ENCODE measurements at regions not wholly inside any gene's neighbourhood (a gene's known extent, or its start where the extent isn't known, plus 50 kb on each side); places are given as distances from the start of the nearest gene placed in this dataset.
"Not testable (repeated sequence)": the region's sequence is repeated elsewhere in the genome, so short reads cannot be mapped to it uniquely, and the experiment has no call there.

DNA sequence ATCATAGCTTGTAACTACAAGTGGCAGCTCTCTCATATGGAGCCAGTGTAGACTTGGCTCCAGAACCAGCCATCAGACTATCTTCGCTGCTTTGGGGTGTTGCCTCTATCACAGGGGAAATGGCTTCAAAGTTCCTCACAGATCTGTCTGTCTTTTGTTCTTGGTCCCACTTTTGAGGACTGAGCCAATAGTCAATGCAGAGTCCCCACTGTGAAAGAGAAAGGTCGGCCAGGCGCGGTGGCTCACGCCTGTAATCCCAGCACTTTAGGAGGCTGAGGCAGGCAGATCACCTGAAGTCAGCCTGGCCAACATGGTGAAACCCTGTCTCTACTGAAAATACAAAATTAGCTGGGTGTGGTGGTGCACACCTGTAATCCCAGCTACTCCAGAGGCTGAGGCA lies 86.9 kb upstream of the FZD7 start:
- not testable (repeated sequence) for DNase-seq

GRCh38 chr2:201947287-201947686 lies 86.4 kb upstream of the FZD7 start:
- DNase-seq, result no peak

- DNase-seq, result no peak
Measured at GRCh38 chr2:201949181-201949926, 84.3 kb upstream of the FZD7 start.

DNA sequence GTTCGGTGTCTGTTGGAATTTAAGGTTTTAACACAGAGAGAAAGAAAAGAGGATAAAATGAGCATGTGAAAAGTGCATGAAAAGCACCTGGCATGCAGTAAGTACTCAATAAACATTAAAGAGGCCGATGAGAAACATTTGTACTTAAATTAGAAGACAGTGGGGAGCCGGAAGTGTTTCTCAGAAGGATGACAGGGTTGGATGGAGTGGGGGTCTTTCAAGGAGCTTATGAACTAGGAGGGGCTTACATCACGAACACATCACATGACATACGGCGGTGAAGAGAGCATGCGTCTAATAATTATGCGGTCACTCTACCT lies 83.8 kb upstream of the FZD7 start:
- no peak for DNase-seq

DNA sequence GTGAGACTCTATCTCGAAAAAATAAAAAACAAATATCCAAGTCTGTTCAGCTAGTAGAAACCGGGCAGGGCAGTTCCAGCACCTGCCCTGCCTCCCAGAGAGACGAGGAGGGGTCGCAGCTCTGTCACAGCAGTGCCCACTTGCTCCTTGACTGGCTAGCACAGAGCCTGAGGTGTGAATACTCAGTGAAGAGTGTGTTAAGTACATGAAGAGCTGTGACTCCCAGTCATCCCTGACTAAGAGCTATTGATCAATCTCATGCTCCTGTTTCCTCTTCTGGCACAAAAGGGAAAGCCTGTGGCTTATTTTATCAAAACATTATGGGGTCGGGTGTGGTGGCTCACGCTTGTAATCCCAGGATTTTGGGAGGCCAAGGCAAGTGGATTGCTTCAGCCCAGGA lies 83.0 kb upstream of the FZD7 start:
- no peak for DNase-seq

- no peak for DNase-seq
Measured at GRCh38 chr2:201952187-201952586, 81.5 kb upstream of the FZD7 start.

GRCh38 chr2:201953396-201953795 lies 80.3 kb upstream of the FZD7 start:
- DNase-seq, result no peak

DNA sequence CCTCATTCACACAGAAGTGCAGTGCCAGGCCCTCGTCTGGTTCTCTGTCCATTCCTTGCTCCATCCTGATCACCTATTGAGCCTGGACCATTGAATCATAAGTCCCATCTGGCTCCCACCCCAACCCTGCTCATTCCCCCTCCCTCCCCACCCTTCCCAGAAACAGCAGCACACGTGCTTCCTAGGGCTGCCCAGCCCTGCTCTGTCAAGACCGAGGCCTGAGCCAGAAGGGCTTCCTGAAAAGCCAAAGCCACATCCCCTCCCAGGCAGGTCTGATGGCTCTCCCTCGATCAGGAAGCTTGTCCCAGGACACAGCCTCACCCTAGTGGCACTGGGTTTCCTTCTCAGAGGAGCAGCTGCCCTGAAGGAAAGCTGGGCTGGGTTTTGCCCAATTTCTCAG lies 79.8 kb upstream of the FZD7 start:
- DNase-seq, result no peak

- no peak for DNase-seq
Measured at GRCh38 chr2:201955231-201955630, 78.4 kb upstream of the FZD7 start.

GRCh38 chr2:201955702-201956141 lies 77.9 kb upstream of the FZD7 start:
- no peak for DNase-seq

DNA sequence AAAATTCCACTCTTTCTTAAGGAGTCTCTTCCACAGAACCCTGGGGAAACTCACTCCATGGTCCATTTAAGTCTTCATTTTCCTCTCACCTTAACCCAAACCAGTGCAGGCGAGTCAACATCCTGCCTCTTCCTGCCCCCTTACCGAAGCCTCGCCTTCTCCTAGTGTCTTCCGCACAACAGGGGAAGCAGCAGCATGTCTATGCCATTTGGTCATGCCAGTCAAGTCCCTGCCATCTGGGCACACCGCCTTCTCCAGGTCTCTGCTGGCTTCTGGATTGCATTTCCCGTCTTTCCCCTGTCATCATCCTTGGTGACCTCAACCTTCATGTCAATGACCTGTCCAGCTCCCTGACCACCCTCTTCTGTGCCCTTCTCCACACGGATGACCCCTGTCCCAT lies 77.3 kb upstream of the FZD7 start:
- DNase-seq, result no peak

DNA sequence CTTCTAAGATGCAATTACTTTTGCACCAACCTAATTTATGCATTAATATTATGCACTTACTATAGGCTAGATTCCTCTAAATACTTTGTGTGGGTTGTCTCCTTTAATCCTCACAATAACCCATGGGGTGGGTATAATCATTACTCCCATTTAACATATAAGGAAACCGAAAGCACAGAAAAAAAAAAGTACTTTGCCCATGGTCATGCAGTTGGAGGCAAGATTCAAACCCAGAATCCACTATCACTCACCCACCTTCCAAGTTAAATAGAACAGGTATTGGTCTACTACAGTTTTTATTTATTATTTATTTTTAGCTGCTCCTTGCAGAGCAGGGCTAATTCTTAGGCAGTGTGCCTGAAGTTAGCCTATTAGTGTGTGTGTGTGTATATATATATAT lies 76.6 kb upstream of the FZD7 start:
- DNase-seq, result no peak

DNA sequence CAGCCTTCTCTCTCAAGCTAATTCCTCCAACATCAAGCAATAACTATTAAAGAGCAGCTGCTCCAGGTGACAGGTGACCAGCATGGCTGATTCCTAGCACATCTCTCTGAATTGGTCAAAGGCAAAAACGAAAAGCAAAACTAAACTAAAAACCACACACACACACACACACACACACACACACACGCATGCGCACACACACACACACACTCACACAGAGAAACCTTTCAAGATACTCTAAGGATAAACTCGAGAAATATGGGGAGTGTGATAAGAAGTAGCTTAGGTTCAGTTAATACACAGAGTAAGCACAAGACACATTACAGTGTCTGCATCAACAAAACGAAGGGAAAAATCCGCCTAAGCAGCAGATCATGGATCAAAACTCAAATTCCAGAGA lies 74.5 kb upstream of the FZD7 start:
- DNase-seq, result no peak

GRCh38 chr2:201959626-201960025 lies 74.0 kb upstream of the FZD7 start:
- no peak for DNase-seq

GRCh38 chr2:201960305-201960704 lies 73.3 kb upstream of the FZD7 start:
- DNase-seq, result no peak

- DNase-seq, result no peak
Measured at GRCh38 chr2:201961401-201961800, 72.3 kb upstream of the FZD7 start.

DNA sequence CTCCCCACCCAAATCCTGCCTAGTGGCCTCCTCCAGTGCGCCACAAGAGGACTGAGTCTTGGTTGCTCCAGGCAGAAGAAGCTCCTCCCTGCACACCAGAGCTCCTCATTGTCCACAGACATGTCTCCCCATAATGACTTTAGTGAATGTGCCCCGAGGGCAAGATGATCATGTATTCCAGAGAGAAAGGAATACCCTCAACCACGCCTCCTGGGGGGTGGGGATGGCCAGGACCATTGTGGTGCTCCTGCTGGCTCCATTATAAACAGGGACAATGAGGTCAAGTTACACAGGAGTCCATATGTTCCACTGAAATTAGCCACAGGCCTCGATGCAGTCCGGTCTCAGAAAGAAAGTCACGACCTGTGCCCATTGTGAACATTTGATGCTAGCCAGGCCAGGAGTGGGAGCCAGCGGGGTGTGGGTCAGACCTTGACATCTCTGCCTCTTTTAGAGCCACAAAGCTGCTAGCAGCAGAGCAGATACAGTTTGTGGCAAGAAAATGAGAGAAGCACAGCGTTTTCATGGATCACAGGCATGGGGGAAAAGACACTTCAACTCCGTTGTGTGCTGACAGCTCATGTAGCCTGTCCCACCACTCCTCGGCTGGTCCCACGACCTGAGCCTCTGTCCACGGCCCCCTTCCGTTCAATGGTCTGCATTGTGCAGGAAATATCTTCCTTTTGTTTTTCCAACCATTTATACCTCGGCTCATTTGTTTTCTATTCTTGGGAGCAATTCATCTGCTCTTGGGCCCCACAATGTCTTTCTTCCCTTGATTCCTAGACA lies 70.7 kb upstream of the FZD7 start:
- DNase-seq, result no peak

GRCh38 chr2:201964011-201964410 lies 69.6 kb upstream of the FZD7 start:
- DNase-seq, result no peak

GRCh38 chr2:201964631-201965206 lies 68.9 kb upstream of the FZD7 start:
- peak; percentile 68 for DNase-seq

GRCh38 chr2:201965550-201965949 lies 68.1 kb upstream of the FZD7 start:
- no peak for DNase-seq

DNA sequence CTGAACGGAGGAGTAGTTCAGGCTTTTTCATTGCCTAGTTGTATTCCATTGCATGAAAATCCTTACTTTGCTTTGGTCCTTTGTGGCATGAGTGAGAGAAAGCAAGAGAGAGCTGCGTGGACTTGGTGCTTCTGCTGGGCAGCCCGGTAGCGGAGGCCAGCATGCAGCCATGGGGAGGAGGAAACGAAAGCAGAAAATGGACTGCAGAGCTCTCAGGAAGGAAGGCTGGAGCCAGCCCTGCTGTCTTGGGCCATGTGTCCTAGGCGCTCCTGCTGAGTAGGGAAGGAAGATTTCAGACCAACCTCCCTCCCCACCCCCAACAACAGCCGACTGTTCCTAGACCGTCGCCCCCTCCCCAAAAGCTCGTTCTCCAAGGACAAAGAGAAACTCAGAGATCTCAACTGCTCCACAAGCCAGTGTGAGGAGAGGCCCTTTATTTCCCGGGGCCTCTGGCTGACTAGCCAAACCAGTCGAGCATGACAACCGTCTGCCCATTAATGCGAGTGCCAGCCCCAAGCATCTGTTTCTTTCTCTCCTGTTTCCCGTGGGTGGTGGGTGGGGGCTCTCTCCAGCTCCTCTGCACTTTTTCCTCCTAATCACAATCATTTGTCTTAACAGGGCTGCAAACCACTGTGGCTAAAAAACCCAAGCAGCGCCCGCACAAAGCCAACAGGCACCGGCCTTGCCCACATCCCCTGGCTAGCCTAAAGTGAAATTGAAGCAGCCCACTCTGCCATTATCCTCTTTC lies 66.8 kb upstream of the FZD7 start:
- DNase-seq, result no peak

GRCh38 chr2:201968050-201968449 lies 65.6 kb upstream of the FZD7 start:
- no peak for DNase-seq

- DNase-seq, result no peak
Measured at GRCh38 chr2:201968476-201968875, 65.2 kb upstream of the FZD7 start.
